Gastroesophageal sphincter (tissue), 4 donors: ENCODE measurements at regions not wholly inside any gene's neighbourhood (a gene's known extent, or its start where the extent isn't known, plus 50 kb on each side); places are given as distances from the start of the nearest gene placed in this dataset.

Experiments used
- ATAC-seq: fragments of 150-250 bp; one replicate; pipeline ENCODE4 v1.9.1; 2016; ENCODE audit warnings: mild to moderate bottlenecking, moderate library complexity
- H3K27ac ChIP-seq, 4 donors: fragments of 200-600 bp; sonication (generic) in 3 of 4; 1 replicate in 3 of 4; 2 replicates in 1 of 4; pipeline ENCODE4 v1.5.1; 2016 to 2019
- H3K27me3 ChIP-seq: fragments of 200-600 bp; sonication (generic); one replicate; pipeline ENCODE4 v1.5.1; 2019
- H3K36me3 ChIP-seq, 2 donors: fragments of 200-600 bp; sonication (generic); one replicate each; pipeline ENCODE4 v1.5.1; 2019; ENCODE audit warnings: control low read depth in 1 of 2
- H3K4me1 ChIP-seq, 3 donors: fragments of 200-600 bp; sonication (generic); 1 replicate in 2 of 3; 2 replicates in 1 of 3; pipeline ENCODE4 v1.5.1; 2016 to 2019; ENCODE audit warnings: control low read depth in 2 of 3
- H3K4me3 ChIP-seq, 2 donors: fragments of 200-600 bp; sonication (generic); one replicate each; pipeline ENCODE4 v1.5.1; 2019; ENCODE audit warnings: mild to moderate bottlenecking in 1 of 2, moderate library complexity in 1 of 2
- H3K9me3 ChIP-seq, 3 donors: fragments of 200-600 bp; sonication (generic); one replicate each; pipeline ENCODE4 v1.5.1; 2017 to 2019; ENCODE audit warnings: control low read depth in 2 of 3
- CTCF ChIP-seq, 4 experiments: fragments of 200-600 bp in 2 of 4; fragments of 450-650 bp in 2 of 4; sonication (generic) in 1 of 4; IDR thresholded peaks; one replicate each; pipeline ENCODE4 v1.5.1; 2017 to 2019; ENCODE audit warnings: antibody characterized with exemption in 4 of 4, mild to moderate bottlenecking in 2 of 4, moderate library complexity in 2 of 4
- EP300 ChIP-seq: sonication (generic); formaldehyde crosslinking; IDR thresholded peaks from one replicate; pipeline ENCODE4 v1.6.1; 2017; ENCODE audit warnings: antibody characterized with exemption, mild to moderate bottlenecking
- POLR2A ChIP-seq, 2 donors: fragments of 450-650 bp; IDR thresholded peaks; one replicate each; pipeline ENCODE4 v1.6.1; 2017; ENCODE audit warnings: antibody characterized with exemption in 2 of 2, mild to moderate bottlenecking in 2 of 2, moderate library complexity in 1 of 2
- POLR2AphosphoS5 ChIP-seq: sonication (generic); formaldehyde crosslinking; IDR thresholded peaks from one replicate; pipeline ENCODE4 v1.6.1; 2017; ENCODE audit warnings: antibody characterized with exemption
- WGBS, 2 donors: methylation state at CpG; one replicate each; pipeline ENCODE4 v1.1.5; 2018; ENCODE audit warnings: low coverage in 1 of 2; 5-methylcytosine and 5-hydroxymethylcytosine counted together

DNA sequence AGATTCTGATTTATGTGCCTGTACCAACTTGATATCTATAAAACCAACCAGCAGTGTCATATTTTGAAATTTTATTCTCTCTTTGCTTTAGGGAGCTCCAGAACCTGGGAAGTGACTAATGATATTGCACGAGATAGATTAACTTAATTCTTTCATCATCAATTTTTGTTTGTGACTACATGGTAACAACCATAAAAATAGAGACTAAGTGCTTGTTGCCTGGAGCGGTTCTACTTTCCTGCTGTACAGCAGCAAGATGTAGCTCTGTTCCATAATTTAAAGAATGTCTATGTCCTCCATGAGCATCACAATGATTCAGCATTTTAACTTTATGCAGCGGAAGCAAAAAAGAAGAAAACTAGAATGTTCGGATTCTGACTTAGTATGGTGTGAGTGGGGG is 275.6 kb downstream of the KLF5 start:
- no peaks in the 10 kb centered on the region for H3K27me3 ChIP-seq
- TF ChIP-seq CTCF (IDR thresholded peaks at IDR 0.05) (no peak), POLR2A (IDR thresholded peaks at IDR 0.05) (no peak), POLR2AphosphoS5 (no peak), EP300 (no peak)
- H3K27ac ChIP-seq = no peak overlapping the region
- H3K4me1 ChIP-seq = no peaks in the 10 kb centered on the region
- no peaks in the 10 kb centered on the region for H3K36me3 ChIP-seq
- no peak overlapping the region for H3K4me3 ChIP-seq
- no peak for ATAC-seq
- 81 to 83% methylated on average over 3 to 4 of the region's 4 CpGs for WGBS, 2 donors
- no peaks in the 10 kb centered on the region for H3K9me3 ChIP-seq

GRCh38 chr13:73331556-73331955 is 272.8 kb downstream of the KLF5 start:
- Histone ChIP-seq H3K9me3 (no peaks in the 10 kb centered on the region), H3K27ac (no peak overlapping the region), H3K4me1 (no peaks in the 10 kb centered on the region), H3K4me3 (no peak overlapping the region), H3K27me3 (no peaks in the 10 kb centered on the region), H3K36me3 (no peaks in the 10 kb centered on the region)
- TF ChIP-seq POLR2A (IDR thresholded peaks at IDR 0.05) = no peak
- TF ChIP-seq CTCF (IDR thresholded peaks at IDR 0.05) = no peak
- no peak for TF ChIP-seq POLR2AphosphoS5
- no peak for TF ChIP-seq EP300
- WGBS, 2 donors = 69 to 81% methylated on average over 1 of the region's 1 CpG
- ATAC-seq = no peak

GRCh38 chr13:73329355-73329754 is 270.6 kb downstream of the KLF5 start:
- no peak for TF ChIP-seq POLR2AphosphoS5
- TF ChIP-seq EP300 = no peak
- no peak for TF ChIP-seq CTCF (IDR thresholded peaks at IDR 0.05)
- no peak for TF ChIP-seq POLR2A (IDR thresholded peaks at IDR 0.05)
- ATAC-seq = no peak
- 79 to 80% methylated on average over 2 to 3 of the region's 3 CpGs for WGBS, 2 donors
- Histone ChIP-seq H3K4me1 (no peaks in the 10 kb centered on the region), H3K9me3 (no peaks in the 10 kb centered on the region), H3K36me3 (no peaks in the 10 kb centered on the region), H3K4me3 (no peak overlapping the region), H3K27me3 (no peaks in the 10 kb centered on the region), H3K27ac (no peak overlapping the region)

DNA sequence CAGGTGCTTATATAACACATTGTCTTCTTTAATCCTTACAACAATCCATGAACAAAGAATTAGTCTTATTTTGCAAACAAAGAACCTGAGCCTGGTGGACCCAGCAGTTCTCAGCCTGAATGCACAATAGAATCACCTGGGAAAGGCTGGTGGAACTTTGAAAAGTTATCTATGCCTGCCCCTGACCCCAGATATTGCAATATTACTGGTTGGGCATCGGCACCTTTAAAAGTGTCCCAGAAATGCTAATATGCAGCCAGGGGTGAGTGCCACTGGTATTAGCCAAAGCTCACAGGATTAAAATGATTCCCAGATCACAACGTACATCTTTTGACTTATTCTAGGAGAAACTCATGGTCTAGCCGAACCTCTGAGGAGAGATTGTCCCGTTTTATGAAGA is 268.8 kb downstream of the KLF5 start:
- H3K27me3 ChIP-seq = no peaks in the 10 kb centered on the region
- H3K9me3 ChIP-seq = no peaks in the 10 kb centered on the region
- H3K4me1 ChIP-seq = no peaks in the 10 kb centered on the region
- H3K4me3 ChIP-seq = no peak overlapping the region
- no peak for TF ChIP-seq POLR2AphosphoS5
- TF ChIP-seq EP300 = no peak
- no peak for TF ChIP-seq CTCF (IDR thresholded peaks at IDR 0.05)
- H3K36me3 ChIP-seq = no peaks in the 10 kb centered on the region
- 88 to 94% methylated on average over 4 of the region's 4 CpGs for WGBS, 2 donors
- ATAC-seq = no peak
- no peak overlapping the region for H3K27ac ChIP-seq

GRCh38 chr13:73325723-73326558 is 267.1 kb downstream of the KLF5 start:
- Histone ChIP-seq H3K4me3 (no peak overlapping the region), H3K4me1 (no peaks in the 10 kb centered on the region), H3K9me3 (no peaks in the 10 kb centered on the region), H3K36me3 (no peaks in the 10 kb centered on the region), H3K27ac (no peak overlapping the region), H3K27me3 (no peaks in the 10 kb centered on the region)
- no peak for ATAC-seq
- no peak for TF ChIP-seq CTCF (IDR thresholded peaks at IDR 0.05)
- no peak for TF ChIP-seq EP300
- TF ChIP-seq POLR2A (IDR thresholded peaks at IDR 0.05) = no peak
- no peak for TF ChIP-seq POLR2AphosphoS5
- WGBS, 2 donors = 60 to 71% methylated on average over 6 to 7 of the region's 7 CpGs
